ENCODE measurements at regions not wholly inside any gene's neighbourhood (a gene's known extent, or its start where the extent isn't known, plus 50 kb on each side); places are given as distances from the start of the nearest gene placed in this dataset.

- TF ChIP-seq CTCF (IDR thresholded peaks at IDR 0.05; ENCODE audit: low read length) (no peak), EZH2 (optimal IDR thresholded peaks at IDR 0.05; ENCODE audit: low read depth, low read length) (no peak)
Measured at GRCh38 chr15:81506071-81506470, 132.1 kb upstream of the TMC3 start.

Measured in MM.1S (cell line).